GM12891 (cell line): ENCODE measurements at regions not wholly inside any gene's neighbourhood (a gene's known extent, or its start where the extent isn't known, plus 50 kb on each side); places are given as distances from the start of the nearest gene placed in this dataset.

ENCODE experiments used
- POLR2A ChIP-seq: IDR thresholded peaks from 2 replicates; pipeline ENCODE4 v1.6.1; 2011; ENCODE audit warnings: low read depth, low read length, control low read depth
- POLR2AphosphoS5 ChIP-seq: IDR thresholded peaks from 2 replicates; pipeline ENCODE4 v1.6.1; 2011; ENCODE audit warnings: low read depth, low read length, control low read depth
- TAF1 ChIP-seq: IDR thresholded peaks from 2 replicates; pipeline ENCODE4 v1.6.1; 2011; ENCODE audit warnings: low read depth, low read length, control low read depth

DNA sequence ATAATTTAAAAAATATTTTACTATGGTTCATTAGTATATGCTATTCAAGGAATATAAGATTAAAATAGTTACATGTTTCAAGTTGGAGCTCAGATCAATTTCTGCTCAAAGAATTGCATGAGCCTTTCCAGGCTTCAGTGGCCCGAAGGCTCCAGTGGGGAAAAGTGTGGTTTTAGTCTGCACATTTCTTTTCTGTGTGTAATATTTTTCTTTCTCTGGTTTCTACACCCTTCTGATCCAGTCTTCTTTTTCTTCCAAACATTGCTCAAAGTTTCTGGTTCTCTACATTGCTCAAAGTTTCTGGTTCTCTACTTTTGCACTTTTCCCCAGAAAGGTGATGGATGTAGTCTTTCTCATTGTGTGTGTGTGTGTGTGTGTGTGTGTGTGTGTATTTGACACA, 64.7 kb upstream of the OXGR1 start:
- TF ChIP-seq POLR2AphosphoS5, result no peak
- no peak for TF ChIP-seq TAF1
- no peak for TF ChIP-seq POLR2A
